A549 (cell line): ENCODE measurements at regions not wholly inside any gene's neighbourhood (a gene's known extent, or its start where the extent isn't known, plus 50 kb on each side); places are given as distances from the start of the nearest gene placed in this dataset.

Experiments used
- ATAC-seq, 2 experiments: fragments of 200-7000 bp in 1 of 2; fragments of >200 bp in 1 of 2; cut with Nextera tagmentation in 1 of 2; cut with Tn5 transposase in 1 of 2; 3 replicates each; pipeline versions ENCODE4 v1.8.0 to v1.9.1; 2018 to 2020; ENCODE audit warnings: mild to moderate bottlenecking in 1 of 2, moderate library complexity in 1 of 2
- CTCF ChIA-PET: fragments of 300-600 bp; sonication (Branson Sonifier 250); formaldehyde crosslinking; extraction: SDS; loops from one replicate; lab custom pipeline; 2021; ENCODE audit warnings: antibody characterized with exemption, inconsistent platforms; lab: Yijun Ruan, JAX
- POLR2A ChIA-PET: fragments of 350-600 bp; formaldehyde crosslinking; extraction: SDS; loops from one replicate; lab custom pipeline; 2021; ENCODE audit warnings: antibody characterized with exemption, inconsistent platforms; lab: Yijun Ruan, JAX
- DNase-seq, 2 experiments: peaks; one replicate each; pipeline versions ENCODE4 v3.0.0 to v3.0.0-alpha.2; 2011 to 2016; ENCODE audit warnings: low read depth in 1 of 2, low spot score in 1 of 2
- FAIRE-seq: peaks from 2 replicates; lab custom pipeline; 2011; peaks lifted over from hg19 to GRCh38; lab: Jason Lieb, UNC
- H3K27ac ChIP-seq, 2 experiments: fragments of >200 bp; sonication (Bioruptor Twin); formaldehyde crosslinking; 3 replicates each; pipeline ENCODE4 v1.5.1; 2016 to 2017
- H3K4me1 ChIP-seq: fragments of >200 bp; sonication (Bioruptor Twin); formaldehyde crosslinking; 3 replicates; pipeline ENCODE4 v1.6.1; 2016
- H3K4me2 ChIP-seq: fragments of >200 bp; sonication (Bioruptor Twin); formaldehyde crosslinking; 3 replicates; pipeline ENCODE4 v1.6.1; 2016
- H3K4me3 ChIP-seq: fragments of >200 bp; sonication (Bioruptor Twin); formaldehyde crosslinking; 3 replicates; pipeline ENCODE4 v1.5.1; 2016
- H3K9me3 ChIP-seq: fragments of >200 bp; sonication (Bioruptor Twin); formaldehyde crosslinking; 3 replicates; pipeline ENCODE4 v1.6.1; 2016
- BCL3 ChIP-seq: fragments of >200 bp; sonication (Bioruptor Twin); formaldehyde crosslinking; IDR thresholded peaks from 3 replicates; pipeline ENCODE4 v1.6.1; 2016
- BHLHE40 ChIP-seq: IDR thresholded peaks from 2 replicates; pipeline ENCODE4 v1.6.1; 2012; ENCODE audit warnings: low read depth, low read length, inconsistent platforms
- CHD4 ChIP-seq: fragments of 200-600 bp; sonication (generic); IDR thresholded peaks from 2 replicates; pipeline ENCODE4 v1.6.1; 2016; ENCODE audit warnings: antibody characterized with exemption, mild to moderate bottlenecking, borderline replicate concordance
- CTCF ChIP-seq: fragments of >200 bp; sonication (Bioruptor Twin); formaldehyde crosslinking; IDR thresholded peaks from 3 replicates; pipeline ENCODE4 v1.5.1; 2016
- ELK1 ChIP-seq: fragments of 150-350 bp; IDR thresholded peaks from 2 replicates; pipeline ENCODE4 v1.6.1; 2014; ENCODE audit warnings: low read depth, mild to moderate bottlenecking, low read length
- ESRRA ChIP-seq: fragments of 150-350 bp; IDR thresholded peaks from 2 replicates; pipeline ENCODE4 v1.6.1; 2014; ENCODE audit warnings: mild to moderate bottlenecking, low read length, borderline replicate concordance
- FOSL2 ChIP-seq, 2 experiments: fragments of 450-650 bp in 1 of 2; fragments of >200 bp in 1 of 2; sonication (Bioruptor Twin) in 1 of 2; formaldehyde crosslinking; IDR thresholded peaks; 2 replicates each; pipeline versions ENCODE4 v1.5.0 to v1.6.1; 2016 to 2020; ENCODE audit warnings: mild to moderate bottlenecking in 1 of 2, moderate library complexity in 1 of 2
- HDAC2 ChIP-seq: fragments of 200-600 bp; sonication (generic); IDR thresholded peaks from 2 replicates; pipeline ENCODE4 v1.6.1; 2016
- HMGXB4 ChIP-seq: fragments of 250-450 bp; sonication (Bioruptor Pico); IDR thresholded peaks from 2 replicates; pipeline ENCODE4 v1.5.0; 2021; ENCODE audit warnings: mild to moderate bottlenecking, moderate library complexity, borderline replicate concordance
- HOXB13 ChIP-seq: fragments of 250-450 bp; sonication (Bioruptor Pico); IDR thresholded peaks from 2 replicates; pipeline ENCODE4 v1.5.0; 2020; ENCODE audit warnings: low read depth, mild to moderate bottlenecking, moderate library complexity
- HOXB5 ChIP-seq: fragments of 250-450 bp; sonication (Bioruptor Pico); IDR thresholded peaks from 2 replicates; pipeline ENCODE4 v1.5.0; 2020; ENCODE audit warnings: mild to moderate bottlenecking, moderate library complexity
- KDM1A ChIP-seq: fragments of 200-600 bp; sonication (generic); IDR thresholded peaks from 2 replicates; pipeline ENCODE4 v1.6.1; 2016; ENCODE audit warnings: low read depth, mild to moderate bottlenecking
- MAFK ChIP-seq: fragments of 450-650 bp; IDR thresholded peaks from 2 replicates; pipeline ENCODE4 v1.6.1; 2014; ENCODE audit not compliant: partially characterized antibody
- MAZ ChIP-seq: fragments of 150-350 bp; IDR thresholded peaks from 2 replicates; pipeline ENCODE4 v1.6.1; 2014; ENCODE audit warnings: antibody characterized with exemption, low read depth, low read length, borderline replicate concordance
- NFE2L2 ChIP-seq: fragments of 150-350 bp; conservative IDR thresholded peaks from 2 replicates; pipeline ENCODE4 v1.6.1; 2014; ENCODE audit warnings: low read length
- PBX3 ChIP-seq: IDR thresholded peaks from 2 replicates; pipeline ENCODE4 v1.6.1; 2012
- PHF8 ChIP-seq: fragments of 200-600 bp; sonication (generic); IDR thresholded peaks from 2 replicates; pipeline ENCODE4 v1.6.1; 2016; ENCODE audit warnings: low read depth, mild to moderate bottlenecking, antibody characterized with exemption, moderate library complexity, borderline replicate concordance
- POLR2A ChIP-seq: IDR thresholded peaks from 2 replicates; pipeline ENCODE4 v1.6.1; 2012; ENCODE audit warnings: mild to moderate bottlenecking, low read length
- POLR2AphosphoS2 ChIP-seq: conservative IDR thresholded peaks from 2 replicates; pipeline ENCODE4 v1.6.1; 2012; ENCODE audit warnings: low read length, improper control_type of control experiment, inconsistent platforms
- RAD21 ChIP-seq, 2 experiments: fragments of >200 bp in 1 of 2; sonication (Bioruptor Twin) in 1 of 2; formaldehyde crosslinking in 1 of 2; IDR thresholded peaks in 1 of 2; conservative IDR thresholded peaks in 1 of 2; 2 replicates in 1 of 2; 3 replicates in 1 of 2; pipeline ENCODE4 v1.6.1; 2012 to 2018; ENCODE audit warnings: inconsistent platforms in 1 of 2
- RARB ChIP-seq: fragments of 250-450 bp; sonication (Bioruptor Pico); IDR thresholded peaks from 2 replicates; pipeline ENCODE4 v1.8.0; 2021; ENCODE audit warnings: mild to moderate bottlenecking, moderate library complexity
- RCOR1 ChIP-seq: fragments of 150-350 bp; IDR thresholded peaks from 2 replicates; pipeline ENCODE4 v1.6.1; 2014; ENCODE audit warnings: antibody characterized with exemption, low read length, low read depth
- REST ChIP-seq: fragments of 200-600 bp; sonication (generic); IDR thresholded peaks from 2 replicates; pipeline ENCODE4 v1.6.1; 2016; ENCODE audit warnings: antibody characterized with exemption, mild to moderate bottlenecking, moderate library complexity
- RFX5 ChIP-seq: fragments of 450-650 bp; IDR thresholded peaks from 2 replicates; pipeline ENCODE4 v1.7.1; 2014; ENCODE audit warnings: antibody characterized with exemption, mild to moderate bottlenecking, moderate library complexity
- RNF2 ChIP-seq: fragments of 200-600 bp; sonication (generic); IDR thresholded peaks from 2 replicates; pipeline ENCODE4 v1.6.1; 2016; ENCODE audit warnings: low read depth, mild to moderate bottlenecking, antibody characterized with exemption, moderate library complexity, borderline replicate concordance
- TP53 ChIP-seq: fragments of 250-450 bp; sonication (Bioruptor Pico); IDR thresholded peaks from 2 replicates; pipeline ENCODE4 v1.5.0; 2021; ENCODE audit warnings: mild to moderate bottlenecking, moderate library complexity
- ZFP36 ChIP-seq: fragments of 450-650 bp; IDR thresholded peaks from 2 replicates; pipeline ENCODE4 v1.6.1; 2014; ENCODE audit warnings: borderline replicate concordance; ENCODE audit not compliant: partially characterized antibody
- ZNF302 ChIP-seq: fragments of 250-450 bp; sonication (Bioruptor Pico); IDR thresholded peaks from 2 replicates; pipeline ENCODE4 v1.9.0; 2021; ENCODE audit warnings: inconsistent platforms, mild to moderate bottlenecking, moderate library complexity
- WGBS: methylation state at CpG from one replicate; pipeline ENCODE4 v1.1.6; 2017; ENCODE audit errors: missing lambda C conversion rate; 5-methylcytosine and 5-hydroxymethylcytosine counted together

- DNase-seq (no peak), ATAC-seq (no peak)
- no peaks in the 10 kb centered on the region for H3K4me1 ChIP-seq
- H3K9me3 ChIP-seq: no peaks in the 10 kb centered on the region
- no peak overlapping the region for H3K4me2 ChIP-seq
- H3K4me3 ChIP-seq: no peak overlapping the region
- WGBS: 0% methylated on average over 1 of the region's 1 CpG
- POLR2A ChIA-PET: no interaction called here
- TF ChIP-seq RCOR1 (no peak), TP53 (CRISPR knock-in tag) (no peak), FOSL2 (IDR thresholded peaks at IDR 0.05) (no peak), FOSL2 (CRISPR knock-in tag; IDR thresholded peaks at IDR 0.05) (no peak), POLR2A (no peak), RFX5 (no peak), NFE2L2 (no peak), PBX3 (no peak), POLR2AphosphoS2 (no peak), RAD21 (conservative IDR thresholded peaks at IDR 0.05 in 1 of 2, IDR thresholded peaks at IDR 0.05 in 1 of 2) (no peak), ESRRA (no peak), HOXB13 (no peak), RARB (CRISPR knock-in tag) (no peak), MAFK (no peak), CTCF (no peak), HDAC2 (no peak), RNF2 (no peak), ELK1 (no peak), REST (no peak)
- TF ChIP-seq, all 56 proteins: peak for 0
- no peak for FAIRE-seq
- no peak overlapping the region for H3K27ac ChIP-seq
- CTCF ChIA-PET: no interaction called here
Measured at GRCh38 chrX:98605941-98606340, 1722.2 kb downstream of the RPA4 start.

- FAIRE-seq: no peak
- 29% methylated on average over 2 of the region's 2 CpGs for WGBS
- TF ChIP-seq RAD21 (conservative IDR thresholded peaks at IDR 0.05 in 1 of 2, IDR thresholded peaks at IDR 0.05 in 1 of 2) (no peak), BHLHE40 (no peak), RNF2 (no peak), MAZ (no peak), ZNF302 (CRISPR knock-in tag) (no peak), KDM1A (no peak), HDAC2 (no peak), HMGXB4 (no peak), HOXB5 (no peak), ZFP36 (no peak), RARB (CRISPR knock-in tag) (no peak), RCOR1 (no peak), PHF8 (no peak), CHD4 (no peak), BCL3 (no peak)
Measured at GRCh38 chrX:98607739-98608138, 1724.0 kb downstream of the RPA4 start.

More at GRCh38 chrX:98607739-98608138, 1724.0 kb downstream of the RPA4 start:
- no peak overlapping the region for H3K27ac ChIP-seq
- H3K4me1 ChIP-seq: no peaks in the 10 kb centered on the region
- DNase-seq (no peak), ATAC-seq (no peak)
- no peaks in the 10 kb centered on the region for H3K9me3 ChIP-seq
- no peak overlapping the region for H3K4me3 ChIP-seq
- no peak overlapping the region for H3K4me2 ChIP-seq
- ChIA-PET POLR2A (no interaction called here), CTCF (no interaction called here)
